Motor neuron (in vitro differentiated cells): ENCODE measurements at regions not wholly inside any gene's neighbourhood (a gene's known extent, or its start where the extent isn't known, plus 50 kb on each side); places are given as distances from the start of the nearest gene placed in this dataset.

Source experiments
- ATAC-seq, 8 experiments: fragments of 200-7000 bp; cut with Tn5 transposase; replicated peaks in 6 of 8; 2 replicates each; pipeline ENCODE4 v1.8.0; 2021; ENCODE audit warnings: mild to moderate bottlenecking in 8 of 8, moderate library complexity in 8 of 8
- H3K27ac ChIP-seq, 2 donors: fragments of 250-450 bp; sonication (Bioruptor Pico); 2 replicates each; pipeline ENCODE4 v1.9.0; 2021; ENCODE audit warnings: antibody characterized with exemption in 2 of 2, mild to moderate bottlenecking in 2 of 2, moderate library complexity in 1 of 2
- H3K4me1 ChIP-seq, 2 donors: fragments of 250-450 bp; sonication (Bioruptor Pico); replicated peaks in 1 of 2; 2 replicates each; pipeline ENCODE4 v1.6.1; 2021; ENCODE audit warnings: antibody characterized with exemption in 2 of 2, mild to moderate bottlenecking in 2 of 2, moderate library complexity in 1 of 2
- H3K4me3 ChIP-seq, 5 donors: fragments of 250-450 bp; sonication (Bioruptor Pico); 2 replicates each; pipeline ENCODE4 v1.9.0; 2021; ENCODE audit warnings: antibody characterized with exemption in 5 of 5, mild to moderate bottlenecking in 5 of 5, moderate library complexity in 4 of 5
- WGBS, 10 experiments: fragments of 450-650 bp; shearing (Covaris generic); methylation state at CpG; one replicate each; pipeline ENCODE4 v1.0.0; 2022; 5-methylcytosine and 5-hydroxymethylcytosine counted together
- in situ Hi-C, 9 experiments: fragments of 400-800 bp; cut with MboI; loops; one replicate each; pipeline ENCODE4 v1.15.0; 2021; ENCODE audit warnings: low sequenced_read_pairs in 9 of 9, low pct_unique_long_range_greater_than_20kb in 2 of 9; ENCODE audit not compliant: unreplicated experiment in 9 of 9

DNA sequence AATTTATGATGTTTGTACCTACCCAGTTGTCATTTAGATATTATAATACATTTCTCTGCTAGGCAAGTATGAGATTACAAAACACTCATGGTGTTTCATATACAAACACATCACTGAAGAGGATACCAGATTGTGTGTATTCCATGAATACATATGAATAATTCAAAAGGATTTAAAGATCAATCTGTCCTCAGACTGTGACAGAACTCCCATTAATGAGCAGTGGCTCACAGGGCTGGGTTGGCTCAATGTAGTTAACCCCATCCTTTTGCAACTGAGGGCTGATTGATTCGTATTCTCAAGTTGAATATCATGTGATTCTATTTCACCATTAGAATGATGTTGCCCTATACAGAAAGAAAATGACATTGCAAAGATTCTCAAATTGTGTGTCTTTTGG, 79.6 kb upstream of the SPANXN2 start:
- WGBS, 10 experiments: 20 to 40% (median 23%) methylated on average over 1 of the region's 1 CpG; no CpG with 5 or more reads in 6 of the 10 experiments
- in situ Hi-C loops: no loop called here

DNA sequence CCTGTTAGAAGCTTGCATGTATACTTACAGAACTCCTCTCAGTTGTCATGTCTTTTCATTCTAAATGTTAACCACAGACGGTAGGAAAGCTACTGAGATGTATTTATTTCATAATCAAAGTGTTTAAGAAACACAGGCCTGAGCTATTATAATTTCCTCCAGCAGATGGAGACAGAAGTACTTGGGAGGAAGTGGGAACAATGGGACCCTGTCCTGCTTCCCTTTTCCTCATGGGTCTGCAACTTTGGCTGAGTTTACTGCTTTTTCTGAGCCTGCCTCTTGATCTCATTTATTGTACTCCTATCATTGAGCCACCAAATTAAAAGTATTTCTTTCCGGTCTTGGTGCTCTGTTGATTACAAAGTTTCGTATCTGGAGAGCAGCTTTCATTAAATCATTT, 67.7 kb upstream of the SPANXN2 start:
- WGBS, 10 experiments: 31 to 100% (median 63%) methylated on average over 1 to 3 of the region's 3 CpGs; no CpG with 5 or more reads in 4 of the 10 experiments
- Histone ChIP-seq H3K4me3 (no peak overlapping the region), H3K27ac (no peak overlapping the region), H3K4me1 (no peaks in the 10 kb centered on the region)
- in situ Hi-C loops: no loop called here
- ATAC-seq: no peak

More for the DNA sequence above, 79.6 kb upstream of the SPANXN2 start:
- Histone ChIP-seq H3K4me1 (no peaks in the 10 kb centered on the region), H3K4me3 (no peak overlapping the region), H3K27ac (no peak overlapping the region)
- ATAC-seq: peak in 4 of 8 experiments; percentile 62 to 81 (median 68)

DNA sequence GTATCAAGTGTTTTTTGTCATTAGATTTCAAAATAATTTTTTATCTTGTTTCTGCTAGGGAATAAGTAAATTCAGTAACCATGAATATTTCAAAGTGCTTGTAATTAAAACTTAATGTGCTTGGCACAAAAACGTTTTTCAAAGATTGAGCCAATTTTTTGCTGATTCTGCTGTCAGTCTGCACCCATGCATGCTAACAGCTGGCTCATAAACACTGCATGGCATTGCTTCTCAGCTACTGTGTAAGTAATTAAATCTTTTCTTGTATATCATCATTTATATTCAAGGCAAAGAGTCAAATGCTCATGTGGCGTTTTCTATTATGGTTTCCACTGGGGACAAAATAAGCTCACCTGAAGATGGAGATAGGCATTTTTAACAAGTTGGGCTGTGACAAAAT, 66.8 kb upstream of the SPANXN2 start:
- no peaks in the 10 kb centered on the region for H3K4me1 ChIP-seq
- in situ Hi-C loops: no loop called here
- no peak for ATAC-seq
- 0 to 100% (median 20%) methylated on average over 1 to 2 of the region's 2 CpGs; no CpG with 5 or more reads in 2 of the 10 experiments for WGBS, 10 experiments
- no peak overlapping the region for H3K4me3 ChIP-seq
- H3K27ac ChIP-seq: no peak overlapping the region

DNA sequence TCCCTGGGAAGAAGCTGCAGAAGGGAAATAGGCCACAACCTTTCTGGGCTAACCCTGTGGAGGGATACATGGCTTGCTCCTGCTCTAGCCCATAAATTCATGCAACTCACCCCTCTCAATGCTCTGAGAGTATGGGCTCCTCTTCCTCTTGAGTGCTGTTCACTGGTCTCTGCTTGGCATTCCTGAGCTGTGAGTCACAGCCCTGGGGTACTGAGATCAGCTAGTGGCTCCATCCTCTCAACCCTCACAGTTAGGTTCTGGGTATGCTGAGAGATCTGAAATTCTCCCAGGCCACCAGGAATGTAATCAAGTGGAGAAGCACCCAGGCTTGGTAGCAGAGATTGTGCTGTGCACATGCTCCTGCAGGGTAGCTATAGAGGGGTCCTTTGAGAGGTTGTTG, 60.6 kb upstream of the SPANXN2 start:
- ATAC-seq: no peak
- no peak overlapping the region for H3K27ac ChIP-seq
- no peaks in the 10 kb centered on the region for H3K4me1 ChIP-seq
- in situ Hi-C loops: no loop called here
- no peak overlapping the region for H3K4me3 ChIP-seq
